ENCODE measurements at regions not wholly inside any gene's neighbourhood (a gene's known extent, or its start where the extent isn't known, plus 50 kb on each side); places are given as distances from the start of the nearest gene placed in this dataset.

DNA sequence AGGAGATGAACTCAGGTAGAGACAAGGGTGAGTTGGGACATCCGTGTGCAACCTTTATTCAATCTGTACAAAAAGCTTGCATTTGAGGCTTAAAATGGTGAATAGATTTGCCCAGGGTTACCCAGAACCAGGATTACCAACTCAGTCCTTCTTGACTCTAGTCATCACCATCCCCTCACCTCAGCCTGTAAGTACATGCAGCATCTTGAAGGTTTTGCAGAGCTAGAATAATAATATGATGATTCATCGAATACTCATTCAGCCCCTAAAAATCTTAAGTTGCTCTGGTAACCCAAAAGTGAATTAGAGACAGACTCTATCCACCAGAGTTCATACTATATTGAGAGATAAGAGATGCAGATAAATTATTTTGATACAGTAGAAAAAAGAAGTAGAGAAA is 90.3 kb downstream of the NKX2-1 start:
- no peaks in the 10 kb centered on the region for H3K36me3 ChIP-seq
- intact Hi-C loops (cut with DNase I) = no loop called here
- no peak for DNase-seq
- no peaks in the 10 kb centered on the region for H3K9me3 ChIP-seq
- WGBS, 2 donors = 21 to 41% methylated on average over 2 of the region's 2 CpGs
- H3K27me3 ChIP-seq = no peaks in the 10 kb centered on the region
- no peaks in the 10 kb centered on the region for H3K4me1 ChIP-seq
- no peak overlapping the region for H3K4me3 ChIP-seq
- TF ChIP-seq, protein P1, sequence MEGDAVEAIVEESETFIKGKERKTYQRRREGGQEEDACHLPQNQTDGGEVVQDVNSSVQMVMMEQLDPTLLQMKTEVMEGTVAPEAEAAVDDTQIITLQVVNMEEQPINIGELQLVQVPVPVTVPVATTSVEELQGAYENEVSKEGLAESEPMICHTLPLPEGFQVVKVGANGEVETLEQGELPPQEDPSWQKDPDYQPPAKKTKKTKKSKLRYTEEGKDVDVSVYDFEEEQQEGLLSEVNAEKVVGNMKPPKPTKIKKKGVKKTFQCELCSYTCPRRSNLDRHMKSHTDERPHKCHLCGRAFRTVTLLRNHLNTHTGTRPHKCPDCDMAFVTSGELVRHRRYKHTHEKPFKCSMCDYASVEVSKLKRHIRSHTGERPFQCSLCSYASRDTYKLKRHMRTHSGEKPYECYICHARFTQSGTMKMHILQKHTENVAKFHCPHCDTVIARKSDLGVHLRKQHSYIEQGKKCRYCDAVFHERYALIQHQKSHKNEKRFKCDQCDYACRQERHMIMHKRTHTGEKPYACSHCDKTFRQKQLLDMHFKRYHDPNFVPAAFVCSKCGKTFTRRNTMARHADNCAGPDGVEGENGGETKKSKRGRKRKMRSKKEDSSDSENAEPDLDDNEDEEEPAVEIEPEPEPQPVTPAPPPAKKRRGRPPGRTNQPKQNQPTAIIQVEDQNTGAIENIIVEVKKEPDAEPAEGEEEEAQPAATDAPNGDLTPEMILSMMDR (IDR thresholded peaks at IDR 0.05) = no peak
- no peak for TF ChIP-seq POLR2A (IDR thresholded peaks at IDR 0.05)
- H3K27ac ChIP-seq = no peak overlapping the region

DNA sequence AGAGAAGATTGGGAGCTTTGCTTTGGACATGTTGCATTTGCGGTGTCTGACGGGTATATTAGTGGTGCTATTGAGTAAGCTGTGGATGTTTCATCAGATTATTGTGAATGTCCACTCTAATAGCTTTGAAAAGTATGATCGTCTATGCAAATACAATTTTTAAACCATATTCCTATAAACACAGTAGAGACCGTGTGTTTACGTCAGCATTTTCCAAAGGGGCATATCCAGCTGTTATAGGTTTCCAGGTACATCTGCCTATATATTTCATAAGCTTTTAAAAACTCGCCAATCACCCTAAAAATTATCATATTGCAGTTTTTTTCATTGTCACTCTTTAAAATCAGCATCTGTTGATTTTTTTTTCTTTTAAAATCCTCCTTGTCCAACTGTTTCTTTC is 91.7 kb downstream of the NKX2-1 start:
- H3K4me1 ChIP-seq = no peaks in the 10 kb centered on the region
- no peak for DNase-seq
- TF ChIP-seq POLR2A (IDR thresholded peaks at IDR 0.05) = no peak
- TF ChIP-seq, protein P1 (IDR thresholded peaks at IDR 0.05) = no peak
- intact Hi-C loops (cut with DNase I) = no loop called here
- no peaks in the 10 kb centered on the region for H3K36me3 ChIP-seq
- no peaks in the 10 kb centered on the region for H3K27me3 ChIP-seq
- no peaks in the 10 kb centered on the region for H3K9me3 ChIP-seq
- WGBS, 2 donors = 81 to 93% methylated on average over 6 of the region's 6 CpGs
- H3K27ac ChIP-seq = no peak overlapping the region
- H3K4me3 ChIP-seq = no peak overlapping the region

DNA sequence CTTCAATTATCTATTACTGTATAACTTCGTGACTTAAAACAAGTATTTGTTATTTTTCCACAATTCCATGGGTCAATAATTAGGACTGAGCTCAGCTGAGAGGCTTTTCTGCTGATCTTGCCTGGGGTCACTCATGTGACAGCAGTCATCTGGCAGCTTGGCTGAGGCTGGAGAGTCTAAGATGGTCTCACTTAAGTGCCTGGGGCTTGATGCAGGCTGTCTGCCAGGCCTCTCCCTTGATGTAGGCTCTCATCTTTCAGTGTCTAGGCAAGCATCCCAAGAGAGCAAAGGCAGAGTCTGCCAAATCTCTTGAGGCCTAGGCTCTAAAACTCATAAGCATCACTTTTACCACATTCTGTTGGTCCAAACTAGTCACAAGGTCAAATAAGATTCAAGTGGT is 93.2 kb downstream of the NKX2-1 start:
- Histone ChIP-seq H3K4me1 (no peaks in the 10 kb centered on the region), H3K27ac (no peak overlapping the region), H3K4me3 (no peak overlapping the region), H3K9me3 (no peaks in the 10 kb centered on the region), H3K27me3 (no peaks in the 10 kb centered on the region), H3K36me3 (no peaks in the 10 kb centered on the region)
- no peak for DNase-seq
- TF ChIP-seq POLR2A (IDR thresholded peaks at IDR 0.05) = no peak
- TF ChIP-seq, protein P1 (IDR thresholded peaks at IDR 0.05) = no peak
- 50 to 72% methylated on average over 1 of the region's 1 CpG for WGBS, 2 donors
- intact Hi-C loops (cut with DNase I) = no loop called here

DNA sequence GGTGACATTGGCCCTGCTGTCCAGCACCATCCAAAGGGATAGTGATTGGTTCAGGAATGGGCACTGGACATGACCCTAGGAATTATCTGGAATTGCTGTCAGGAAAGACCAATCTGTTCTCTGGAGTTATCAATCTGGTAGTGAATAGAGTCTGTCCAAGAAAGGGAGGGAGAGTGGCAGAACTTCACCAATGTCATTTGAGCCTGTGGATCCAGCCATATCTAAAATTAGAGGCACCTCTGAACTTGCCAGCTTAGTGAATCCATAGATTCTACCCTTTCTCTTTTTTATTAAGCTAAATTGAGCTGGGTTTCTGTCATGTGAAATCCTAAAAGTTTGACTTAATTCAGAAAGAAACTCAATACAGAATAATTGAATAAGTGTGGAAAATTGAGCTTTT is 93.9 kb downstream of the NKX2-1 start:
- intact Hi-C loops (cut with DNase I) = no loop called here
- no peak overlapping the region for H3K27ac ChIP-seq
- H3K4me1 ChIP-seq = no peaks in the 10 kb centered on the region
- DNase-seq = no peak
- no peaks in the 10 kb centered on the region for H3K36me3 ChIP-seq
- no peaks in the 10 kb centered on the region for H3K27me3 ChIP-seq
- no peak overlapping the region for H3K4me3 ChIP-seq
- TF ChIP-seq, protein P1 (IDR thresholded peaks at IDR 0.05) = no peak
- no peak for TF ChIP-seq POLR2A (IDR thresholded peaks at IDR 0.05)
- no peaks in the 10 kb centered on the region for H3K9me3 ChIP-seq

DNA sequence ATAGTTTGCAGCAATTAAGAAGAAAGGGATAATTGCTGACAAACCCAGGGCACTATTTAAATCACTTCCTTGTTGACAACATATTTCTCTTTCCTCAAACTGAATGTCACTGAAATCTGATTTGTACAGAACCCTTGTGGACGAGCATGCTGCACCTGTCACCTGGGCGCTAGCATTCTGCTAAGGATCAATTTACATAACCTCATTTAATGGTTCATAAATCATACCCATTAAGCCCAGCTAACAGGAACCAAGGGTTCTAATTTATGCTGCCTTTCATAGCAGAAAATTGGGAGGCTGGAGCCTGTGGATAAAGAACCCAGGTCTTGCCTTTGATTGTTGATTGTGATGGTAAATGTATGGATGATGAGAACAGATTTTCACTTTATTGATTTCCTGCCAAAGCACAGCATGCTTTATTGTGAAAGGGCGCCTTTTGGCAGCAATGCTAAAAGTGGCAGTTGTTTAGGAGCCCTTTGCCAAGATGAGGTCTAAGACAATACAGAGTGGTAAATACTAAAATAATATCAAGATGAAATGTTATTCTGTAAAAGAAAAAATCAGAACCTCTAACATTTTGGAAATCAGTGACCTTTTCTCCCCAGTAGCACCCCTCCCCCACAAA is 95.4 kb downstream of the NKX2-1 start:
- no peak overlapping the region for H3K27ac ChIP-seq
- WGBS, 2 donors = 57 to 64% methylated on average over 3 of the region's 3 CpGs
- intact Hi-C loops (cut with DNase I) = no loop called here
- H3K27me3 ChIP-seq = no peaks in the 10 kb centered on the region
- H3K4me3 ChIP-seq = no peak overlapping the region
- DNase-seq = no peak
- H3K4me1 ChIP-seq = no peaks in the 10 kb centered on the region
- TF ChIP-seq, protein P1 (IDR thresholded peaks at IDR 0.05) = no peak
- TF ChIP-seq POLR2A (IDR thresholded peaks at IDR 0.05) = no peak
- no peaks in the 10 kb centered on the region for H3K9me3 ChIP-seq
- H3K36me3 ChIP-seq = no peaks in the 10 kb centered on the region

All from esophagus squamous epithelium (tissue), 5 donors.